ENCODE measurements at regions not wholly inside any gene's neighbourhood (a gene's known extent, or its start where the extent isn't known, plus 50 kb on each side); places are given as distances from the start of the nearest gene placed in this dataset.

DNA sequence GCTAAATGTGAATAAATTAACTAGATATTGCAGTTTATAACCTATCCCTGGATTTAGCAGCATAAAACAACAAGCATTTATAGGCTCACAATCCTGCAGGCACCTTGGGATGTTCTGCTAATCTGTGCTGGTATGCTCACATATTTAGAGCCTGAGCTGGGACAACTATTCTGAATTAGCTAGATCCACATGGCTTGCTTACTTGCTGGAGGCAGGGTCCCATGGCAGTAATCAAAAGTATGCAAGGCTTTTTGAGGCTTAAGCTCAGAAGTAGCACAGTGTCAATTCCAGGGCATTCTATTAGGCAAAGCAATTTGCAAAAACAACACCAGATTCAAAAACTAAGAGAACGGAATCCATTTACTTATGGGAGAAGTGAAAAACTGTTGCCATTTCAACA is 745.0 kb upstream of the ACO1 start:
- TF ChIP-seq POLR2A (IDR thresholded peaks at IDR 0.05): no peak
- TF ChIP-seq, protein P1, sequence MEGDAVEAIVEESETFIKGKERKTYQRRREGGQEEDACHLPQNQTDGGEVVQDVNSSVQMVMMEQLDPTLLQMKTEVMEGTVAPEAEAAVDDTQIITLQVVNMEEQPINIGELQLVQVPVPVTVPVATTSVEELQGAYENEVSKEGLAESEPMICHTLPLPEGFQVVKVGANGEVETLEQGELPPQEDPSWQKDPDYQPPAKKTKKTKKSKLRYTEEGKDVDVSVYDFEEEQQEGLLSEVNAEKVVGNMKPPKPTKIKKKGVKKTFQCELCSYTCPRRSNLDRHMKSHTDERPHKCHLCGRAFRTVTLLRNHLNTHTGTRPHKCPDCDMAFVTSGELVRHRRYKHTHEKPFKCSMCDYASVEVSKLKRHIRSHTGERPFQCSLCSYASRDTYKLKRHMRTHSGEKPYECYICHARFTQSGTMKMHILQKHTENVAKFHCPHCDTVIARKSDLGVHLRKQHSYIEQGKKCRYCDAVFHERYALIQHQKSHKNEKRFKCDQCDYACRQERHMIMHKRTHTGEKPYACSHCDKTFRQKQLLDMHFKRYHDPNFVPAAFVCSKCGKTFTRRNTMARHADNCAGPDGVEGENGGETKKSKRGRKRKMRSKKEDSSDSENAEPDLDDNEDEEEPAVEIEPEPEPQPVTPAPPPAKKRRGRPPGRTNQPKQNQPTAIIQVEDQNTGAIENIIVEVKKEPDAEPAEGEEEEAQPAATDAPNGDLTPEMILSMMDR (IDR thresholded peaks at IDR 0.05): no peak
- no peak for DNase-seq
- WGBS, 2 donors: 81 to 95% methylated on average over 1 of the region's 1 CpG

GRCh38 chr9:31669311-31669710 is 715.1 kb upstream of the ACO1 start:
- no peak overlapping the region for H3K27ac ChIP-seq
- no peak overlapping the region for H3K4me3 ChIP-seq
- DNase-seq: no peak
- no peaks in the 10 kb centered on the region for H3K4me1 ChIP-seq
- no peak for TF ChIP-seq POLR2A (IDR thresholded peaks at IDR 0.05)
- TF ChIP-seq, protein P1 (IDR thresholded peaks at IDR 0.05): no peak
- H3K36me3 ChIP-seq (ENCODE audit: low read depth, missing control alignments): no peaks in the 10 kb centered on the region
- H3K9me3 ChIP-seq: no peaks in the 10 kb centered on the region
- 77 to 87% methylated on average over 3 of the region's 3 CpGs for WGBS, 2 donors
- no peaks in the 10 kb centered on the region for H3K27me3 ChIP-seq
- intact Hi-C loops (cut with DNase I; ENCODE audit: low total_unique reads): no loop called here

More for the DNA sequence above, 745.0 kb upstream of the ACO1 start:
- no peaks in the 10 kb centered on the region for H3K9me3 ChIP-seq
- no peaks in the 10 kb centered on the region for H3K36me3 ChIP-seq (ENCODE audit: low read depth, missing control alignments)
- intact Hi-C loops (cut with DNase I; ENCODE audit: low total_unique reads): no loop called here
- H3K4me1 ChIP-seq: no peaks in the 10 kb centered on the region
- H3K27ac ChIP-seq: no peak overlapping the region
- H3K27me3 ChIP-seq: no peaks in the 10 kb centered on the region
- H3K4me3 ChIP-seq: no peak overlapping the region

- 85 to 86% methylated on average over 3 of the region's 3 CpGs for WGBS, 2 donors
- intact Hi-C loops (cut with DNase I; ENCODE audit: low total_unique reads): no loop called here
- DNase-seq: no peak
- H3K4me3 ChIP-seq: no peak overlapping the region
- no peak overlapping the region for H3K27ac ChIP-seq
- H3K36me3 ChIP-seq (ENCODE audit: low read depth, missing control alignments): no peaks in the 10 kb centered on the region
- no peaks in the 10 kb centered on the region for H3K9me3 ChIP-seq
- no peaks in the 10 kb centered on the region for H3K4me1 ChIP-seq
- H3K27me3 ChIP-seq: no peaks in the 10 kb centered on the region
- no peak for TF ChIP-seq POLR2A (IDR thresholded peaks at IDR 0.05)
- TF ChIP-seq, protein P1 (IDR thresholded peaks at IDR 0.05): no peak
These were observed 713.4 kb upstream of the ACO1 start for GRCh38 chr9:31671011-31671410.

- Histone ChIP-seq H3K4me1 (no peaks in the 10 kb centered on the region), H3K9me3 (no peaks in the 10 kb centered on the region), H3K27ac (no peak overlapping the region), H3K4me3 (no peak overlapping the region), H3K36me3 (ENCODE audit: low read depth, missing control alignments) (no peaks in the 10 kb centered on the region), H3K27me3 (no peaks in the 10 kb centered on the region)
- 97 to 98% methylated on average over 1 of the region's 1 CpG for WGBS, 2 donors
- TF ChIP-seq, protein P1 (IDR thresholded peaks at IDR 0.05): no peak
- TF ChIP-seq POLR2A (IDR thresholded peaks at IDR 0.05): no peak
- intact Hi-C loops (cut with DNase I; ENCODE audit: low total_unique reads): no loop called here
- no peak for DNase-seq
These were observed 710.2 kb upstream of the ACO1 start for GRCh38 chr9:31674264-31674663.

DNA sequence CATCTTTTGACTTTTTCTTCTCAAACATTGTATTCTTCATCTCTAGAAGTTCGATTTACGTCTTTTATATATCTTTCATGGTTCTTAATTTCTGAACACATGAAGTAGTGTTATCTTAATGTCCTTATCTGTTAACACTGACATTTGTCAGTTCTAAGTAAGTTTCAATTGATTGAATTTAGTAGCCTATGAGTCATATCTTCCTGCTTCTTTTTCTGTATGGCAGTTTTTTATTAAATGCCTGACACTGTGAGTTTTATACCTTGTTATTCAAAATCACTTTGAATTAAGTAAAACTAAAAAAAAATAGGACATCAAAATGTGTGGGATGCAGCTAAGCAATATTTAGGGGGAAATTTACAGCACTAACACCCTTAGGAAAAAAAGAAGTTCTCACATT is 707.0 kb upstream of the ACO1 start:
- intact Hi-C loops (cut with DNase I; ENCODE audit: low total_unique reads): no loop called here
- no peak for TF ChIP-seq POLR2A (IDR thresholded peaks at IDR 0.05)
- TF ChIP-seq, protein P1 (IDR thresholded peaks at IDR 0.05): no peak
- no peaks in the 10 kb centered on the region for H3K27me3 ChIP-seq
- H3K4me1 ChIP-seq: no peaks in the 10 kb centered on the region
- no peak overlapping the region for H3K27ac ChIP-seq
- no peak overlapping the region for H3K4me3 ChIP-seq
- H3K36me3 ChIP-seq (ENCODE audit: low read depth, missing control alignments): no peaks in the 10 kb centered on the region
- H3K9me3 ChIP-seq: no peaks in the 10 kb centered on the region
- 89 to 95% methylated on average over 2 of the region's 2 CpGs for WGBS, 2 donors
- DNase-seq: no peak

All from testis (tissue), 2 donors.